ENCODE measurements at regions not wholly inside any gene's neighbourhood (a gene's known extent, or its start where the extent isn't known, plus 50 kb on each side); places are given as distances from the start of the nearest gene placed in this dataset.

- no peak overlapping the region for H3K9ac ChIP-seq (ENCODE audit: low read depth in 1 of 2, low read length in 2 of 2)
- H3K4me1 ChIP-seq (ENCODE audit: control insufficient read depth in 2 of 2, insufficient read depth in 2 of 2, low read length in 2 of 2): peaks cover 0 to 2% of the 10 kb centered on the region in 2 donors
- H3K4me3 ChIP-seq (ENCODE audit: low read length in 2 of 2): no peak overlapping the region
- no peak overlapping the region for H3K27ac ChIP-seq (ENCODE audit: low read depth in 2 of 2, low read length in 2 of 2)
- H3K9me3 ChIP-seq (ENCODE audit: control insufficient read depth in 2 of 2, low read length in 2 of 2): no peaks in the 10 kb centered on the region
- no peaks in the 10 kb centered on the region for H3K27me3 ChIP-seq (ENCODE audit: control insufficient read depth in 2 of 2, insufficient read depth in 2 of 2, low read length in 2 of 2)
- no peaks in the 10 kb centered on the region for H3K36me3 ChIP-seq (ENCODE audit: control insufficient read depth in 2 of 2, insufficient read depth in 2 of 2, low read length in 2 of 2)
These were observed 562.9 kb upstream of the SETBP1 start for GRCh38 chr18:44117821-44118220.

GRCh38 chr18:44119607-44120006 is 561.1 kb upstream of the SETBP1 start:
- no peak overlapping the region for H3K27ac ChIP-seq (ENCODE audit: low read depth in 2 of 2, low read length in 2 of 2)
- no peaks in the 10 kb centered on the region for H3K9me3 ChIP-seq (ENCODE audit: control insufficient read depth in 2 of 2, low read length in 2 of 2)
- no peaks in the 10 kb centered on the region for H3K27me3 ChIP-seq (ENCODE audit: control insufficient read depth in 2 of 2, insufficient read depth in 2 of 2, low read length in 2 of 2)
- H3K4me3 ChIP-seq (ENCODE audit: low read length in 2 of 2): no peak overlapping the region
- H3K36me3 ChIP-seq (ENCODE audit: control insufficient read depth in 2 of 2, insufficient read depth in 2 of 2, low read length in 2 of 2): no peaks in the 10 kb centered on the region
- H3K4me1 ChIP-seq (ENCODE audit: control insufficient read depth in 2 of 2, insufficient read depth in 2 of 2, low read length in 2 of 2): peaks cover 0 to 2% of the 10 kb centered on the region in 2 donors
- no peak overlapping the region for H3K9ac ChIP-seq (ENCODE audit: low read depth in 1 of 2, low read length in 2 of 2)

- H3K9ac ChIP-seq (ENCODE audit: low read depth in 1 of 2, low read length in 2 of 2): no peak overlapping the region
These were observed 556.9 kb upstream of the SETBP1 start for GRCh38 chr18:44123743-44124142.

GRCh38 chr18:44125446-44125845 is 555.2 kb upstream of the SETBP1 start:
- H3K27ac ChIP-seq (ENCODE audit: low read depth in 2 of 2, low read length in 2 of 2): no peak overlapping the region
- no peak overlapping the region for H3K9ac ChIP-seq (ENCODE audit: low read depth in 1 of 2, low read length in 2 of 2)
- H3K4me1 ChIP-seq (ENCODE audit: control insufficient read depth in 2 of 2, insufficient read depth in 2 of 2, low read length in 2 of 2): no peaks in the 10 kb centered on the region
- no peak overlapping the region for H3K4me3 ChIP-seq (ENCODE audit: low read length in 2 of 2)
- H3K9me3 ChIP-seq (ENCODE audit: control insufficient read depth in 2 of 2, low read length in 2 of 2): no peaks in the 10 kb centered on the region
- H3K36me3 ChIP-seq (ENCODE audit: control insufficient read depth in 2 of 2, insufficient read depth in 2 of 2, low read length in 2 of 2): no peaks in the 10 kb centered on the region
- no peaks in the 10 kb centered on the region for H3K27me3 ChIP-seq (ENCODE audit: control insufficient read depth in 2 of 2, insufficient read depth in 2 of 2, low read length in 2 of 2)

More at GRCh38 chr18:44123743-44124142, 556.9 kb upstream of the SETBP1 start:
- no peaks in the 10 kb centered on the region for H3K27me3 ChIP-seq (ENCODE audit: control insufficient read depth in 2 of 2, insufficient read depth in 2 of 2, low read length in 2 of 2)
- H3K4me3 ChIP-seq (ENCODE audit: low read length in 2 of 2): no peak overlapping the region
- peaks cover 0 to 2% of the 10 kb centered on the region in 2 donors for H3K4me1 ChIP-seq (ENCODE audit: control insufficient read depth in 2 of 2, insufficient read depth in 2 of 2, low read length in 2 of 2)
- H3K9me3 ChIP-seq (ENCODE audit: control insufficient read depth in 2 of 2, low read length in 2 of 2): no peaks in the 10 kb centered on the region
- no peak overlapping the region for H3K27ac ChIP-seq (ENCODE audit: low read depth in 2 of 2, low read length in 2 of 2)
- H3K36me3 ChIP-seq (ENCODE audit: control insufficient read depth in 2 of 2, insufficient read depth in 2 of 2, low read length in 2 of 2): no peaks in the 10 kb centered on the region

GRCh38 chr18:44126598-44126997 is 554.1 kb upstream of the SETBP1 start:
- Histone ChIP-seq H3K9ac (ENCODE audit: low read depth in 1 of 2, low read length in 2 of 2) (no peak overlapping the region), H3K27me3 (ENCODE audit: control insufficient read depth in 2 of 2, insufficient read depth in 2 of 2, low read length in 2 of 2) (no peaks in the 10 kb centered on the region), H3K4me3 (ENCODE audit: low read length in 2 of 2) (no peak overlapping the region), H3K4me1 (ENCODE audit: control insufficient read depth in 2 of 2, insufficient read depth in 2 of 2, low read length in 2 of 2) (no peaks in the 10 kb centered on the region), H3K27ac (ENCODE audit: low read depth in 2 of 2, low read length in 2 of 2) (no peak overlapping the region), H3K9me3 (ENCODE audit: control insufficient read depth in 2 of 2, low read length in 2 of 2) (no peaks in the 10 kb centered on the region), H3K36me3 (ENCODE audit: control insufficient read depth in 2 of 2, insufficient read depth in 2 of 2, low read length in 2 of 2) (no peaks in the 10 kb centered on the region)

- no peak overlapping the region for H3K4me3 ChIP-seq (ENCODE audit: low read length in 2 of 2)
- no peak overlapping the region for H3K27ac ChIP-seq (ENCODE audit: low read depth in 2 of 2, low read length in 2 of 2)
- no peaks in the 10 kb centered on the region for H3K36me3 ChIP-seq (ENCODE audit: control insufficient read depth in 2 of 2, insufficient read depth in 2 of 2, low read length in 2 of 2)
- H3K27me3 ChIP-seq (ENCODE audit: control insufficient read depth in 2 of 2, insufficient read depth in 2 of 2, low read length in 2 of 2): no peaks in the 10 kb centered on the region
- no peak overlapping the region for H3K9ac ChIP-seq (ENCODE audit: low read depth in 1 of 2, low read length in 2 of 2)
- H3K9me3 ChIP-seq (ENCODE audit: control insufficient read depth in 2 of 2, low read length in 2 of 2): no peaks in the 10 kb centered on the region
- H3K4me1 ChIP-seq (ENCODE audit: control insufficient read depth in 2 of 2, insufficient read depth in 2 of 2, low read length in 2 of 2): no peaks in the 10 kb centered on the region
These were observed 552.3 kb upstream of the SETBP1 start for GRCh38 chr18:44128365-44128764.

GRCh38 chr18:44130376-44130942 is 550.2 kb upstream of the SETBP1 start:
- Histone ChIP-seq H3K36me3 (ENCODE audit: control insufficient read depth in 2 of 2, insufficient read depth in 2 of 2, low read length in 2 of 2) (no peaks in the 10 kb centered on the region), H3K9me3 (ENCODE audit: control insufficient read depth in 2 of 2, low read length in 2 of 2) (no peaks in the 10 kb centered on the region), H3K9ac (ENCODE audit: low read depth in 1 of 2, low read length in 2 of 2) (no peak overlapping the region), H3K27ac (ENCODE audit: low read depth in 2 of 2, low read length in 2 of 2) (no peak overlapping the region), H3K4me1 (ENCODE audit: control insufficient read depth in 2 of 2, insufficient read depth in 2 of 2, low read length in 2 of 2) (no peaks in the 10 kb centered on the region), H3K27me3 (ENCODE audit: control insufficient read depth in 2 of 2, insufficient read depth in 2 of 2, low read length in 2 of 2) (no peaks in the 10 kb centered on the region), H3K4me3 (ENCODE audit: low read length in 2 of 2) (no peak overlapping the region)

- H3K9me3 ChIP-seq (ENCODE audit: control insufficient read depth in 2 of 2, low read length in 2 of 2): no peaks in the 10 kb centered on the region
- H3K4me1 ChIP-seq (ENCODE audit: control insufficient read depth in 2 of 2, insufficient read depth in 2 of 2, low read length in 2 of 2): no peaks in the 10 kb centered on the region
- H3K9ac ChIP-seq (ENCODE audit: low read depth in 1 of 2, low read length in 2 of 2): no peak overlapping the region
- no peaks in the 10 kb centered on the region for H3K27me3 ChIP-seq (ENCODE audit: control insufficient read depth in 2 of 2, insufficient read depth in 2 of 2, low read length in 2 of 2)
- no peak overlapping the region for H3K27ac ChIP-seq (ENCODE audit: low read depth in 2 of 2, low read length in 2 of 2)
- no peak overlapping the region for H3K4me3 ChIP-seq (ENCODE audit: low read length in 2 of 2)
- H3K36me3 ChIP-seq (ENCODE audit: control insufficient read depth in 2 of 2, insufficient read depth in 2 of 2, low read length in 2 of 2): no peaks in the 10 kb centered on the region
These were observed 547.2 kb upstream of the SETBP1 start for GRCh38 chr18:44133483-44133882.

GRCh38 chr18:44134447-44134846 is 546.2 kb upstream of the SETBP1 start:
- no peaks in the 10 kb centered on the region for H3K9me3 ChIP-seq (ENCODE audit: control insufficient read depth in 2 of 2, low read length in 2 of 2)
- H3K9ac ChIP-seq (ENCODE audit: low read depth in 1 of 2, low read length in 2 of 2): no peak overlapping the region
- H3K27ac ChIP-seq (ENCODE audit: low read depth in 2 of 2, low read length in 2 of 2): no peak overlapping the region
- no peak overlapping the region for H3K4me3 ChIP-seq (ENCODE audit: low read length in 2 of 2)
- H3K36me3 ChIP-seq (ENCODE audit: control insufficient read depth in 2 of 2, insufficient read depth in 2 of 2, low read length in 2 of 2): no peaks in the 10 kb centered on the region
- no peaks in the 10 kb centered on the region for H3K27me3 ChIP-seq (ENCODE audit: control insufficient read depth in 2 of 2, insufficient read depth in 2 of 2, low read length in 2 of 2)
- no peaks in the 10 kb centered on the region for H3K4me1 ChIP-seq (ENCODE audit: control insufficient read depth in 2 of 2, insufficient read depth in 2 of 2, low read length in 2 of 2)

GRCh38 chr18:44135741-44136140 is 544.9 kb upstream of the SETBP1 start:
- Histone ChIP-seq H3K27me3 (ENCODE audit: control insufficient read depth in 2 of 2, insufficient read depth in 2 of 2, low read length in 2 of 2) (no peaks in the 10 kb centered on the region), H3K9ac (ENCODE audit: low read depth in 1 of 2, low read length in 2 of 2) (no peak overlapping the region), H3K9me3 (ENCODE audit: control insufficient read depth in 2 of 2, low read length in 2 of 2) (no peaks in the 10 kb centered on the region), H3K4me1 (ENCODE audit: control insufficient read depth in 2 of 2, insufficient read depth in 2 of 2, low read length in 2 of 2) (no peaks in the 10 kb centered on the region), H3K36me3 (ENCODE audit: control insufficient read depth in 2 of 2, insufficient read depth in 2 of 2, low read length in 2 of 2) (no peaks in the 10 kb centered on the region), H3K27ac (ENCODE audit: low read depth in 2 of 2, low read length in 2 of 2) (no peak overlapping the region), H3K4me3 (ENCODE audit: low read length in 2 of 2) (no peak overlapping the region)

- H3K4me1 ChIP-seq (ENCODE audit: control insufficient read depth in 2 of 2, insufficient read depth in 2 of 2, low read length in 2 of 2): no peaks in the 10 kb centered on the region
- no peak overlapping the region for H3K9ac ChIP-seq (ENCODE audit: low read depth in 1 of 2, low read length in 2 of 2)
- no peaks in the 10 kb centered on the region for H3K27me3 ChIP-seq (ENCODE audit: control insufficient read depth in 2 of 2, insufficient read depth in 2 of 2, low read length in 2 of 2)
- H3K36me3 ChIP-seq (ENCODE audit: control insufficient read depth in 2 of 2, insufficient read depth in 2 of 2, low read length in 2 of 2): no peaks in the 10 kb centered on the region
- H3K4me3 ChIP-seq (ENCODE audit: low read length in 2 of 2): no peak overlapping the region
- no peak overlapping the region for H3K27ac ChIP-seq (ENCODE audit: low read depth in 2 of 2, low read length in 2 of 2)
- H3K9me3 ChIP-seq (ENCODE audit: control insufficient read depth in 2 of 2, low read length in 2 of 2): no peaks in the 10 kb centered on the region
These were observed 544.4 kb upstream of the SETBP1 start for GRCh38 chr18:44136326-44136725.

Data from mucosa of rectum (tissue), 2 donors.